HCT116 (cell line): ENCODE measurements at regions not wholly inside any gene's neighbourhood (a gene's known extent, or its start where the extent isn't known, plus 50 kb on each side); places are given as distances from the start of the nearest gene placed in this dataset.

Experiments used
- CEBPB ChIP-seq: IDR thresholded peaks from 2 replicates; pipeline ENCODE4 v1.6.1; 2012; ENCODE audit warnings: low read depth
- EZH2phosphoT487 ChIP-seq: fragments of 200-600 bp; IDR thresholded peaks from 2 replicates; pipeline ENCODE4 v1.6.1; 2018; ENCODE audit warnings: antibody characterized with exemption, borderline replicate concordance
- JUND ChIP-seq: IDR thresholded peaks from 2 replicates; pipeline ENCODE4 v1.6.1; 2012
- MAX ChIP-seq: IDR thresholded peaks from 2 replicates; pipeline ENCODE4 v1.6.1; 2012
- RAD21 ChIP-seq: IDR thresholded peaks from 2 replicates; pipeline ENCODE4 v1.6.1; 2012; ENCODE audit warnings: low read depth, mild to moderate bottlenecking
- SIN3A ChIP-seq: IDR thresholded peaks from 2 replicates; pipeline ENCODE4 v1.6.1; 2012; ENCODE audit warnings: low read depth
- TCF7L2 ChIP-seq: IDR thresholded peaks from 2 replicates; pipeline ENCODE4 v1.7.0; 2011; ENCODE audit warnings: borderline replicate concordance, inconsistent platforms; ENCODE audit not compliant: insufficient read depth, insufficient read length; ENCODE audit errors: extremely low read depth
- YY1 ChIP-seq: IDR thresholded peaks from 2 replicates; pipeline ENCODE4 v1.6.1; 2011; ENCODE audit warnings: low read length, low read depth, moderate library complexity, mild to moderate bottlenecking; ENCODE audit not compliant: insufficient replicate concordance; ENCODE audit errors: extremely low read depth
- ZBTB33 ChIP-seq: IDR thresholded peaks from 2 replicates; pipeline ENCODE4 v1.6.1; 2011; ENCODE audit warnings: mild to moderate bottlenecking, low read length, moderate library complexity; ENCODE audit not compliant: insufficient replicate concordance; ENCODE audit errors: extremely low read depth
- ZFX ChIP-seq: fragments of 450-650 bp; IDR thresholded peaks from 2 replicates; pipeline ENCODE4 v1.6.1; 2017
- TF ChIP-seq, protein P1 (sequence below), 3 experiments: fragments of 200-600 bp in 1 of 3; sonication (generic) in 1 of 3; IDR thresholded peaks in 2 of 3; conservative IDR thresholded peaks in 1 of 3; 2 replicates each; pipeline ENCODE4 v1.5.1; 2012 to 2017; ENCODE audit warnings: low read depth in 2 of 3, low read length in 2 of 3, antibody characterized with exemption in 1 of 3, borderline replicate concordance in 1 of 3, control low read depth in 1 of 3, mild to moderate bottlenecking in 1 of 3, mixed read lengths in 1 of 3, mixed run types in 1 of 3, moderate library complexity in 1 of 3; ENCODE audit not compliant: insufficient read depth in 1 of 3

DNA sequence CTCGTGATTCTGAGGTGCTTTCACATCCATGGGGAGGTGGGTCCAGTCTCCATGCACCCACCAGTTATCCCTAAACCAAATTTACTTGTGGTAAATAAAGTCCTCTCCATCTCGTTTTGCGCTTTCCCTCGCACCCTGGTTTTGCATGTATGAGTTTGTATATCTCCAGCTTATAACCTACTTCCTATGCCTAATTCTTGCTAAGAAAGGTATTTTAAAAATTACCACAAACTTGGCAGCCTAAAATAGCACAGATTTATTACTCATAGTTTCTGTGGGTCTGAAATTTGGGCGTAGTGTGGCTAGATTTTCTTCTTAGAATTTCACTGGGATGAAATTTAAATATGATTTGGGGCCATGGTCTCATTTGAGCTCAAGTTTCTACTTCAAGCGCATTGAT, 511.5 kb downstream of the NYAP2 start:
- TF ChIP-seq MAX: no peak
- TF ChIP-seq, protein P1, sequence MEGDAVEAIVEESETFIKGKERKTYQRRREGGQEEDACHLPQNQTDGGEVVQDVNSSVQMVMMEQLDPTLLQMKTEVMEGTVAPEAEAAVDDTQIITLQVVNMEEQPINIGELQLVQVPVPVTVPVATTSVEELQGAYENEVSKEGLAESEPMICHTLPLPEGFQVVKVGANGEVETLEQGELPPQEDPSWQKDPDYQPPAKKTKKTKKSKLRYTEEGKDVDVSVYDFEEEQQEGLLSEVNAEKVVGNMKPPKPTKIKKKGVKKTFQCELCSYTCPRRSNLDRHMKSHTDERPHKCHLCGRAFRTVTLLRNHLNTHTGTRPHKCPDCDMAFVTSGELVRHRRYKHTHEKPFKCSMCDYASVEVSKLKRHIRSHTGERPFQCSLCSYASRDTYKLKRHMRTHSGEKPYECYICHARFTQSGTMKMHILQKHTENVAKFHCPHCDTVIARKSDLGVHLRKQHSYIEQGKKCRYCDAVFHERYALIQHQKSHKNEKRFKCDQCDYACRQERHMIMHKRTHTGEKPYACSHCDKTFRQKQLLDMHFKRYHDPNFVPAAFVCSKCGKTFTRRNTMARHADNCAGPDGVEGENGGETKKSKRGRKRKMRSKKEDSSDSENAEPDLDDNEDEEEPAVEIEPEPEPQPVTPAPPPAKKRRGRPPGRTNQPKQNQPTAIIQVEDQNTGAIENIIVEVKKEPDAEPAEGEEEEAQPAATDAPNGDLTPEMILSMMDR (IDR thresholded peaks at IDR 0.05 in 2 of 3, conservative IDR thresholded peaks at IDR 0.05 in 1 of 3; ENCODE audit: borderline replicate concordance in 1 of 3, insufficient read depth in 1 of 3, low read depth in 2 of 3, low read length in 2 of 3): no peak
- TF ChIP-seq EZH2phosphoT487: no peak
- no peak for TF ChIP-seq YY1
- TF ChIP-seq ZBTB33: no peak
- no peak for TF ChIP-seq ZFX
- TF ChIP-seq SIN3A: no peak
- no peak for TF ChIP-seq CEBPB
- TF ChIP-seq JUND: no peak
- no peak for TF ChIP-seq TCF7L2
- no peak for TF ChIP-seq RAD21
